Endothelial cell of umbilical vein (primary cell): ENCODE measurements at regions not wholly inside any gene's neighbourhood (a gene's known extent, or its start where the extent isn't known, plus 50 kb on each side); places are given as distances from the start of the nearest gene placed in this dataset.

Source experiments
- BruUV-seq: library from RNA; stranded (reverse); fragments of 400-500 nt; replicated peaks from 2 replicates; lab custom pipeline; 2021; lab: Mats Ljungman, UMichigan
- CTCF ChIA-PET: fragments of 300-600, 350-600 bp; sonication (Branson Sonifier 250); formaldehyde crosslinking; loops from one replicate; lab custom pipeline; 2021; ENCODE audit warnings: antibody characterized with exemption, inconsistent platforms; lab: Charles Lee
- POLR2A ChIA-PET: fragments of 300-600, 350-600 bp; sonication (Branson Sonifier 250); formaldehyde crosslinking; loops from one replicate; lab custom pipeline; 2021; ENCODE audit warnings: antibody characterized with exemption, inconsistent platforms; lab: Charles Lee
- DNase-seq: peaks from one replicate; pipeline ENCODE4 v3.0.0-alpha.2; 2011; ENCODE audit warnings: low read depth, low spot score
- FAIRE-seq: peaks from 2 replicates; lab custom pipeline; 2011; peaks lifted over from hg19 to GRCh38; lab: Jason Lieb, UNC
- H2AFZ ChIP-seq: 2 replicates; pipeline ENCODE4 v1.6.0; 2012; ENCODE audit warnings: low read depth, low read length, control low read depth, inconsistent platforms
- H3K27ac ChIP-seq: 2 replicates; pipeline ENCODE4 v1.5.1; 2011; ENCODE audit warnings: low read depth, mild to moderate bottlenecking, control low read depth, low read length, moderate library complexity; ENCODE audit not compliant: insufficient read depth
- H3K27me3 ChIP-seq, 2 experiments: 2 replicates each; pipeline versions ENCODE4 v1.6.0 to v1.6.1; 2011; ENCODE audit warnings: low read length in 2 of 2, mixed read lengths in 1 of 2; ENCODE audit not compliant: control insufficient read depth in 2 of 2, insufficient read depth in 2 of 2
- H3K36me3 ChIP-seq, 2 experiments: 2 replicates in 1 of 2; 3 replicates in 1 of 2; pipeline ENCODE4 v1.5.1; 2011; ENCODE audit warnings: low read length in 2 of 2, mild to moderate bottlenecking in 1 of 2, moderate library complexity in 1 of 2; ENCODE audit not compliant: control insufficient read depth in 2 of 2, insufficient read depth in 2 of 2; ENCODE audit errors: extremely low read depth in 1 of 2
- H3K4me1 ChIP-seq: 3 replicates; pipeline ENCODE4 v1.5.1; 2011; ENCODE audit warnings: mild to moderate bottlenecking, low read length; ENCODE audit not compliant: control insufficient read depth, insufficient read depth; ENCODE audit errors: extremely low read depth
- H3K4me2 ChIP-seq: 2 replicates; pipeline ENCODE4 v1.6.1; 2011; ENCODE audit warnings: low read length, control low read depth, mixed read lengths; ENCODE audit not compliant: insufficient read depth
- H3K4me3 ChIP-seq, 3 experiments: fragments of 200-600 bp in 1 of 3; sonication (generic), shearing (Covaris generic) in 1 of 3; replicated peaks in 1 of 3; 2 replicates each; pipeline ENCODE4 v1.5.1; 2011 to 2016; ENCODE audit warnings: control low read depth in 3 of 3, low read length in 3 of 3, mild to moderate bottlenecking in 2 of 3, inconsistent platforms in 1 of 3, low read depth in 1 of 3, moderate library complexity in 1 of 3; ENCODE audit not compliant: insufficient read depth in 1 of 3
- H3K79me2 ChIP-seq: 2 replicates; pipeline ENCODE4 v1.6.0; 2012; ENCODE audit warnings: low read length, inconsistent platforms; ENCODE audit not compliant: control insufficient read depth, insufficient read depth
- H3K9ac ChIP-seq: replicated peaks from 2 replicates; pipeline ENCODE3; 2011; ENCODE audit warnings: low read length, control low read depth; ENCODE audit not compliant: insufficient read depth; ENCODE audit errors: extremely low read depth
- H3K9me1 ChIP-seq: replicated peaks from 3 replicates; pipeline ENCODE4 v1.6.0; 2011; ENCODE audit warnings: mild to moderate bottlenecking, low read length; ENCODE audit not compliant: control insufficient read depth, insufficient read depth; ENCODE audit errors: extremely low read depth
- H3K9me3 ChIP-seq: replicated peaks from 2 replicates; pipeline ENCODE4 v1.5.1; 2012; ENCODE audit warnings: low read length, inconsistent platforms; ENCODE audit not compliant: control insufficient read depth, insufficient read depth
- H4K20me1 ChIP-seq: replicated peaks from 2 replicates; pipeline ENCODE3; 2011; ENCODE audit warnings: mild to moderate bottlenecking, low read length; ENCODE audit not compliant: control insufficient read depth, insufficient read depth; ENCODE audit errors: extremely low read depth
- CTCF ChIP-seq, 2 donors: IDR thresholded peaks; 1 replicate in 1 of 2; 2 replicates in 1 of 2; pipeline ENCODE4 v1.5.1; 2011; ENCODE audit warnings: low read length in 2 of 2, mild to moderate bottlenecking in 2 of 2, moderate library complexity in 2 of 2, control low read depth in 1 of 2, inconsistent platforms in 1 of 2, low read depth in 1 of 2; ENCODE audit not compliant: insufficient read depth in 1 of 2; ENCODE audit errors: extremely low read depth in 1 of 2
- EZH2 ChIP-seq: IDR thresholded peaks from 2 replicates; pipeline ENCODE4 v1.6.1; 2012; ENCODE audit warnings: borderline replicate concordance, low read depth, mild to moderate bottlenecking, moderate library complexity, low read length, inconsistent platforms; ENCODE audit not compliant: severe bottlenecking
- FOS ChIP-seq: IDR thresholded peaks from 2 replicates; pipeline ENCODE4 v1.6.1; 2011; ENCODE audit warnings: mild to moderate bottlenecking, low read length, moderate library complexity, borderline replicate concordance; ENCODE audit not compliant: insufficient read depth
- GATA2 ChIP-seq: IDR thresholded peaks from 2 replicates; pipeline ENCODE4 v1.7.0; 2011; ENCODE audit warnings: low read depth, mild to moderate bottlenecking, moderate library complexity, mixed read lengths, low read length; ENCODE audit not compliant: insufficient read length, insufficient read depth
- JUN ChIP-seq: IDR thresholded peaks from 2 replicates; pipeline ENCODE4 v1.6.1; 2011; ENCODE audit warnings: borderline replicate concordance, low read depth; ENCODE audit not compliant: insufficient read length, insufficient read depth
- MYC ChIP-seq: IDR thresholded peaks from one replicate; pipeline ENCODE4 v1.6.1; 2011; ENCODE audit warnings: mild to moderate bottlenecking, low read depth, low read length
- POLR2A ChIP-seq: IDR thresholded peaks from 2 replicates; pipeline ENCODE4 v1.6.1; 2012; ENCODE audit warnings: low read depth, mild to moderate bottlenecking, control low read depth, low read length
- POLR2AphosphoS5 ChIP-seq: IDR thresholded peaks from 2 replicates; pipeline ENCODE4 v1.6.1; 2012; ENCODE audit warnings: low read depth, mild to moderate bottlenecking, control low read depth, low read length, moderate library complexity; ENCODE audit not compliant: insufficient read depth
- dilution Hi-C: fragments of 300-500 bp; cut with MboI; formaldehyde crosslinking; loops from one replicate; pipeline ENCODE4 v1.15.0; 2019; ENCODE audit warnings: low sequenced_read_pairs; ENCODE audit not compliant: extremely low pct_ligation_motif_present
- intact Hi-C: fragments of 100-400 bp; cut with micrococcal nuclease; formaldehyde crosslinking; loops from one replicate; pipeline ENCODE4 v1.10.0; 2022
- TF ChIP-seq, protein P1 (sequence below): IDR thresholded peaks from 2 replicates; pipeline ENCODE4 v1.6.1; 2011; ENCODE audit not compliant: insufficient read depth, insufficient read length

GRCh38 chr3:157769378-157769777 is 266.2 kb upstream of the VEPH1 start:
- ChIA-PET POLR2A (no interaction called here), CTCF (no interaction called here)
- no peak overlapping the region for H3K9ac ChIP-seq
- FAIRE-seq, result no peak
- dilution Hi-C loops, result no loop called here
- no peaks in the 10 kb centered on the region for H4K20me1 ChIP-seq
- no peak for DNase-seq
- H3K27ac ChIP-seq, result no peak overlapping the region
- no TSS peak for BruUV-seq
- H3K79me2 ChIP-seq, result no peaks in the 10 kb centered on the region
- H3K27me3 ChIP-seq, result no peaks in the 10 kb centered on the region
- no peaks in the 10 kb centered on the region for H3K4me1 ChIP-seq
- H3K4me3 ChIP-seq, result no peak overlapping the region
- no peak overlapping the region for H3K4me2 ChIP-seq
- no peaks in the 10 kb centered on the region for H3K9me3 ChIP-seq
- H3K36me3 ChIP-seq, result no peaks in the 10 kb centered on the region
- TF ChIP-seq POLR2A, result no peak
- TF ChIP-seq FOS, result no peak
- no peak for TF ChIP-seq GATA2
- TF ChIP-seq, protein P1, sequence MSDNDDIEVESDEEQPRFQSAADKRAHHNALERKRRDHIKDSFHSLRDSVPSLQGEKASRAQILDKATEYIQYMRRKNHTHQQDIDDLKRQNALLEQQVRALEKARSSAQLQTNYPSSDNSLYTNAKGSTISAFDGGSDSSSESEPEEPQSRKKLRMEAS, result no peak
- no peak for TF ChIP-seq JUN
- no peak for TF ChIP-seq CTCF (IDR thresholded peaks at IDR 0.05; ENCODE audit: extremely low read depth in 1 of 2, insufficient read depth in 1 of 2, low read depth in 1 of 2, low read length in 2 of 2)
- TF ChIP-seq MYC, result no peak
- TF ChIP-seq POLR2AphosphoS5, result no peak
- no peak for TF ChIP-seq EZH2
- intact Hi-C loops, result no loop called here
- no peaks in the 10 kb centered on the region for H3K9me1 ChIP-seq
- no peak overlapping the region for H2AFZ ChIP-seq
